ENCODE measurements at regions not wholly inside any gene's neighbourhood (a gene's known extent, or its start where the extent isn't known, plus 50 kb on each side); places are given as distances from the start of the nearest gene placed in this dataset.

- no peak overlapping the region for H3K4me3 Mint-ChIP-seq
- H3K36me3 ChIP-seq (ENCODE audit: control insufficient read depth in 2 of 2, extremely low read depth in 1 of 2, insufficient read depth in 1 of 2, low read length in 1 of 2) = no peaks in the 10 kb centered on the region
- POLR2A ChIA-PET = no interaction called here
- CTCF ChIA-PET = no interaction called here
- no peaks in the 10 kb centered on the region for H3K27me3 Mint-ChIP-seq
- no CpG with 5 or more reads among the region's 1 CpG for WGBS (ENCODE audit: insufficient coverage)
- no peaks in the 10 kb centered on the region for H3K36me3 Mint-ChIP-seq
- H3K4me1 Mint-ChIP-seq = no peaks in the 10 kb centered on the region
- no peaks in the 10 kb centered on the region for H3K9me3 ChIP-seq
- ATAC-seq (replicated peaks in 1 of 4) = no peak
- no peak overlapping the region for H3K27ac Mint-ChIP-seq
- no peak overlapping the region for H3K27ac ChIP-seq (ENCODE audit: low read length)
- H3K4me1 ChIP-seq (ENCODE audit: control insufficient read depth in 1 of 2, extremely low read depth in 1 of 2, insufficient read depth in 2 of 2, low read length in 2 of 2) = no peaks in the 10 kb centered on the region
- no peaks in the 10 kb centered on the region for H3K27me3 ChIP-seq (replicated peaks in 1 of 2; ENCODE audit: control insufficient read depth in 2 of 2, extremely low read depth in 1 of 2, insufficient read depth in 2 of 2, low read length in 1 of 2)
- no peak for DNase-seq
- peaks cover 5 to 30% (median 16%) of the 10 kb centered on the region in 3 donors for H3K9me3 Mint-ChIP-seq
- H3K4me3 ChIP-seq (ENCODE audit: control insufficient read depth in 1 of 2, extremely low read depth in 1 of 2, low read length in 1 of 2) = no peak overlapping the region
Measured at GRCh38 chr2:82596581-82596980, 1862.5 kb downstream of the SUCLG1 start.

DNA sequence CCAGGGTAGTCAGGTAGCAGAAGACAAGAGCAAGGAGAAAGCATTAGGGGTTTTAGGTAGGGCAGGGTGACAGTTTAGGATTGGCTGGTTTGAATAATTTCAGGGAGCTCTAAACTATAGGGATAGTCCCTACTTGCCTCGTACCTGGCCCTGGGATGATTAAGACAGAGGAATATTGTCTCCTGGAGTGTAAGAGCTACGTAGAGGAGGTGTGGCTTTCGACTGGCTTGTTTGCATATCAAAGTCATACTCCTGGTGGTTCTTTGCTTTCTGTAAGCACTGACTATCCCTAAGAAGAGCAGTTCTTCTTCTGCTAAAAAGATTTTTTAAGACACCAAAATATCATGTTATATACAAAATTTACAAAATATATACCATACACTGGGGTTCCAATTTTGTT lies 1867.4 kb downstream of the SUCLG1 start:
- POLR2A ChIA-PET = no interaction called here
- Mint-ChIP-seq H3K9me3 (peaks cover 8 to 26% (median 21%) of the 10 kb centered on the region in 3 donors), H3K36me3 (no peaks in the 10 kb centered on the region), H3K27ac (no peak overlapping the region), H3K27me3 (no peaks in the 10 kb centered on the region), H3K4me3 (no peak overlapping the region), H3K4me1 (no peaks in the 10 kb centered on the region)
- 67% methylated on average over 1 of the region's 3 CpGs for WGBS (ENCODE audit: insufficient coverage)
- no peak overlapping the region for H3K4me3 ChIP-seq (ENCODE audit: control insufficient read depth in 1 of 2, extremely low read depth in 1 of 2, low read length in 1 of 2)
- H3K36me3 ChIP-seq (ENCODE audit: control insufficient read depth in 2 of 2, extremely low read depth in 1 of 2, insufficient read depth in 1 of 2, low read length in 1 of 2) = no peaks in the 10 kb centered on the region
- CTCF ChIA-PET = no interaction called here
- H3K9me3 ChIP-seq = no peaks in the 10 kb centered on the region
- H3K4me1 ChIP-seq (ENCODE audit: control insufficient read depth in 1 of 2, extremely low read depth in 1 of 2, insufficient read depth in 2 of 2, low read length in 2 of 2) = no peaks in the 10 kb centered on the region
- ATAC-seq (replicated peaks in 1 of 4) = no peak
- no peak for DNase-seq
- H3K27ac ChIP-seq (ENCODE audit: low read length) = no peak overlapping the region
- no peaks in the 10 kb centered on the region for H3K27me3 ChIP-seq (replicated peaks in 1 of 2; ENCODE audit: control insufficient read depth in 2 of 2, extremely low read depth in 1 of 2, insufficient read depth in 2 of 2, low read length in 1 of 2)

DNA sequence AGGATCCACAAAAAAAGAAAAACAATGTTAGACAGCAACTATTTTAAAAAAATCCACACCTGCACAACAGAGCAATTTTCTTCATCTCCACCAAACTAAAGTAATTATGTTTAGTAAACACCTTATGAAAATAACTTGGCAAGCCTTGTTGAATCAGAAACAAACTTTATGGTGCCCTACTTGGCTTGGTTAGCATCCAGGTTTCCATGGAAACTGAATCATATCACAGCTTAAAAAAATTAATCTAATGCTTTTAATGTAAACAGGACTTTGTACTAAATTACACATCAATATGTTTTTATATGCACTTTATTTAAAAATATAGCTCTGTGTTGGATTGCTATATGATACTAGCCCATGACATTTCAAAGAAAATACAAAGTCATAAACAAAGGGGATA lies 1882.4 kb downstream of the SUCLG1 start:
- no peak overlapping the region for H3K4me3 ChIP-seq (ENCODE audit: control insufficient read depth in 1 of 2, extremely low read depth in 1 of 2, low read length in 1 of 2)
- peaks cover 8 to 27% (median 25%) of the 10 kb centered on the region in 3 donors for H3K9me3 Mint-ChIP-seq
- H3K4me1 Mint-ChIP-seq = no peaks in the 10 kb centered on the region
- H3K9me3 ChIP-seq = peaks cover 2% of the 10 kb centered on the region
- no peaks in the 10 kb centered on the region for H3K27me3 Mint-ChIP-seq
- H3K27ac Mint-ChIP-seq = no peak overlapping the region
- DNase-seq = no peak
- ATAC-seq (replicated peaks in 1 of 4) = no peak
- no peaks in the 10 kb centered on the region for H3K36me3 ChIP-seq (ENCODE audit: control insufficient read depth in 2 of 2, extremely low read depth in 1 of 2, insufficient read depth in 1 of 2, low read length in 1 of 2)
- no peaks in the 10 kb centered on the region for H3K36me3 Mint-ChIP-seq
- ChIA-PET CTCF (no interaction called here), POLR2A (no interaction called here)
- H3K4me3 Mint-ChIP-seq = no peak overlapping the region
- H3K27ac ChIP-seq (ENCODE audit: low read length) = no peak overlapping the region
- H3K4me1 ChIP-seq (ENCODE audit: control insufficient read depth in 1 of 2, extremely low read depth in 1 of 2, insufficient read depth in 2 of 2, low read length in 2 of 2) = no peaks in the 10 kb centered on the region
- no peaks in the 10 kb centered on the region for H3K27me3 ChIP-seq (replicated peaks in 1 of 2; ENCODE audit: control insufficient read depth in 2 of 2, extremely low read depth in 1 of 2, insufficient read depth in 2 of 2, low read length in 1 of 2)

- no peak for ATAC-seq (replicated peaks in 1 of 4)
- Mint-ChIP-seq H3K27ac (no peak overlapping the region), H3K36me3 (no peaks in the 10 kb centered on the region), H3K9me3 (peaks cover 2 to 12% (median 8%) of the 10 kb centered on the region in 3 donors), H3K27me3 (no peaks in the 10 kb centered on the region), H3K4me1 (no peaks in the 10 kb centered on the region), H3K4me3 (no peak overlapping the region)
- Histone ChIP-seq H3K4me3 (ENCODE audit: control insufficient read depth in 1 of 2, extremely low read depth in 1 of 2, low read length in 1 of 2) (no peak overlapping the region), H3K27me3 (replicated peaks in 1 of 2; ENCODE audit: control insufficient read depth in 2 of 2, extremely low read depth in 1 of 2, insufficient read depth in 2 of 2, low read length in 1 of 2) (no peaks in the 10 kb centered on the region), H3K36me3 (ENCODE audit: control insufficient read depth in 2 of 2, extremely low read depth in 1 of 2, insufficient read depth in 1 of 2, low read length in 1 of 2) (no peaks in the 10 kb centered on the region), H3K4me1 (ENCODE audit: control insufficient read depth in 1 of 2, extremely low read depth in 1 of 2, insufficient read depth in 2 of 2, low read length in 2 of 2) (no peaks in the 10 kb centered on the region), H3K9me3 (no peaks in the 10 kb centered on the region), H3K27ac (ENCODE audit: low read length) (no peak overlapping the region)
- no peak for DNase-seq
- CTCF ChIA-PET = no interaction called here
- POLR2A ChIA-PET = no interaction called here
- WGBS (ENCODE audit: insufficient coverage) = no CpG with 5 or more reads among the region's 3 CpGs
Measured at GRCh38 chr2:82539280-82539621, 1919.8 kb downstream of the SUCLG1 start.

GRCh38 chr2:82538590-82539279 lies 1920.3 kb downstream of the SUCLG1 start:
- Mint-ChIP-seq H3K4me1 (no peaks in the 10 kb centered on the region), H3K27me3 (no peaks in the 10 kb centered on the region), H3K36me3 (no peaks in the 10 kb centered on the region), H3K4me3 (no peak overlapping the region), H3K9me3 (peaks cover 2 to 13% (median 8%) of the 10 kb centered on the region in 3 donors), H3K27ac (no peak overlapping the region)
- POLR2A ChIA-PET = no interaction called here
- ATAC-seq (replicated peaks in 1 of 4) = no peak
- WGBS (ENCODE audit: insufficient coverage) = no CpG with 5 or more reads among the region's 1 CpG
- H3K9me3 ChIP-seq = no peaks in the 10 kb centered on the region
- no peaks in the 10 kb centered on the region for H3K27me3 ChIP-seq (replicated peaks in 1 of 2; ENCODE audit: control insufficient read depth in 2 of 2, extremely low read depth in 1 of 2, insufficient read depth in 2 of 2, low read length in 1 of 2)
- no peak overlapping the region for H3K27ac ChIP-seq (ENCODE audit: low read length)
- no peak overlapping the region for H3K4me3 ChIP-seq (ENCODE audit: control insufficient read depth in 1 of 2, extremely low read depth in 1 of 2, low read length in 1 of 2)
- CTCF ChIA-PET = no interaction called here
- no peaks in the 10 kb centered on the region for H3K36me3 ChIP-seq (ENCODE audit: control insufficient read depth in 2 of 2, extremely low read depth in 1 of 2, insufficient read depth in 1 of 2, low read length in 1 of 2)
- H3K4me1 ChIP-seq (ENCODE audit: control insufficient read depth in 1 of 2, extremely low read depth in 1 of 2, insufficient read depth in 2 of 2, low read length in 2 of 2) = no peaks in the 10 kb centered on the region
- no peak for DNase-seq

GRCh38 chr2:82528288-82528687 lies 1930.8 kb downstream of the SUCLG1 start:
- no peaks in the 10 kb centered on the region for H3K27me3 Mint-ChIP-seq
- H3K4me3 ChIP-seq (ENCODE audit: control insufficient read depth in 1 of 2, extremely low read depth in 1 of 2, low read length in 1 of 2) = no peak overlapping the region
- no peaks in the 10 kb centered on the region for H3K4me1 ChIP-seq (ENCODE audit: control insufficient read depth in 1 of 2, extremely low read depth in 1 of 2, insufficient read depth in 2 of 2, low read length in 2 of 2)
- no peaks in the 10 kb centered on the region for H3K9me3 ChIP-seq
- H3K27me3 ChIP-seq (replicated peaks in 1 of 2; ENCODE audit: control insufficient read depth in 2 of 2, extremely low read depth in 1 of 2, insufficient read depth in 2 of 2, low read length in 1 of 2) = no peaks in the 10 kb centered on the region
- H3K27ac Mint-ChIP-seq = no peak overlapping the region
- no peak overlapping the region for H3K4me3 Mint-ChIP-seq
- DNase-seq (no peak), ATAC-seq (replicated peaks in 1 of 4) (no peak)
- no peaks in the 10 kb centered on the region for H3K36me3 ChIP-seq (ENCODE audit: control insufficient read depth in 2 of 2, extremely low read depth in 1 of 2, insufficient read depth in 1 of 2, low read length in 1 of 2)
- no peaks in the 10 kb centered on the region for H3K4me1 Mint-ChIP-seq
- WGBS (ENCODE audit: insufficient coverage) = no CpG with 5 or more reads among the region's 8 CpGs
- peaks cover 5 to 23% (median 15%) of the 10 kb centered on the region in 3 donors for H3K9me3 Mint-ChIP-seq
- H3K36me3 Mint-ChIP-seq = no peaks in the 10 kb centered on the region
- ChIA-PET POLR2A (no interaction called here), CTCF (no interaction called here)
- H3K27ac ChIP-seq (ENCODE audit: low read length) = no peak overlapping the region

DNA sequence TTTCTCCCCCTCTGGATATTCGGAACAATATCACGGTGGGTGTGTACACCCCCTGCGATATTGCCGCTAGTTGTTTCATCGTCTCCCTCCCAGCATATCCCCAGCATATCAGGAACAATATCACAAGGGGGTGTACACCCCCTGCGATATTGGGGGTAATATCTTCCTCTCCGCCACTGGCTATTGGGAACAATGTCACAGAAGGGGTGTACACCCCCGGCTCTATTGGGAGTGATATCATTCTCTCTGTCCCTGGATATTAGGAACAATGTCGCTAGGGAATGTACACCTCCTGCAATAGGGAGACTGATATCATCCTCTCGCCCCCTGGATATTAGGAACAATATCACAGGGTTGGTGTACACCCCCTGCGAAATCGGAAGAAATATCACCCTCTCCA lies 1932.0 kb downstream of the SUCLG1 start:
- H3K4me1 ChIP-seq (ENCODE audit: control insufficient read depth in 1 of 2, extremely low read depth in 1 of 2, insufficient read depth in 2 of 2, low read length in 2 of 2) = no peaks in the 10 kb centered on the region
- DNase-seq (no peak), ATAC-seq (replicated peaks in 1 of 4) (no peak)
- Mint-ChIP-seq H3K4me3 (no peak overlapping the region), H3K27ac (no peak overlapping the region), H3K4me1 (no peaks in the 10 kb centered on the region), H3K36me3 (no peaks in the 10 kb centered on the region), H3K9me3 (peaks cover 11 to 26% (median 15%) of the 10 kb centered on the region in 3 donors), H3K27me3 (no peaks in the 10 kb centered on the region)
- H3K27ac ChIP-seq (ENCODE audit: low read length) = no peak overlapping the region
- no peaks in the 10 kb centered on the region for H3K9me3 ChIP-seq
- no peak overlapping the region for H3K4me3 ChIP-seq (ENCODE audit: control insufficient read depth in 1 of 2, extremely low read depth in 1 of 2, low read length in 1 of 2)
- no peaks in the 10 kb centered on the region for H3K27me3 ChIP-seq (replicated peaks in 1 of 2; ENCODE audit: control insufficient read depth in 2 of 2, extremely low read depth in 1 of 2, insufficient read depth in 2 of 2, low read length in 1 of 2)
- WGBS (ENCODE audit: insufficient coverage) = no CpG with 5 or more reads among the region's 12 CpGs
- ChIA-PET POLR2A (no interaction called here), CTCF (no interaction called here)
- no peaks in the 10 kb centered on the region for H3K36me3 ChIP-seq (ENCODE audit: control insufficient read depth in 2 of 2, extremely low read depth in 1 of 2, insufficient read depth in 1 of 2, low read length in 1 of 2)
